ENCODE measurements at regions not wholly inside any gene's neighbourhood (a gene's known extent, or its start where the extent isn't known, plus 50 kb on each side); places are given as distances from the start of the nearest gene placed in this dataset.

- no peak overlapping the region for H3K4me3 ChIP-seq (ENCODE audit: low read depth, low read length)
- DNase-seq (ENCODE audit: low read depth), result no peak
- TF ChIP-seq CTCF (IDR thresholded peaks at IDR 0.05; ENCODE audit: insufficient read depth, low read length), result no peak
Observed at GRCh38 chr6:103178193-103178592, 1681.5 kb downstream of the HACE1 start.

- no peak for DNase-seq (ENCODE audit: low read depth)
- no peak for TF ChIP-seq CTCF (IDR thresholded peaks at IDR 0.05; ENCODE audit: insufficient read depth, low read length)
- H3K4me3 ChIP-seq (ENCODE audit: low read depth, low read length), result no peak overlapping the region
Observed at GRCh38 chr6:103177791-103178190, 1681.9 kb downstream of the HACE1 start.

- no peak for DNase-seq (ENCODE audit: low read depth)
- no peak overlapping the region for H3K4me3 ChIP-seq (ENCODE audit: low read depth, low read length)
- no peak for TF ChIP-seq CTCF (IDR thresholded peaks at IDR 0.05; ENCODE audit: insufficient read depth, low read length)
Observed at GRCh38 chr6:103175056-103175455, 1684.7 kb downstream of the HACE1 start.

GRCh38 chr6:103167345-103168071, 1692.2 kb downstream of the HACE1 start:
- TF ChIP-seq CTCF (IDR thresholded peaks at IDR 0.05; ENCODE audit: insufficient read depth, low read length), result no peak
- H3K4me3 ChIP-seq (ENCODE audit: low read depth, low read length), result no peak overlapping the region
- DNase-seq (ENCODE audit: low read depth), result no peak

GRCh38 chr6:103154779-103155572, 1704.7 kb downstream of the HACE1 start:
- no peak for TF ChIP-seq CTCF (IDR thresholded peaks at IDR 0.05; ENCODE audit: insufficient read depth, low read length)
- no peak overlapping the region for H3K4me3 ChIP-seq (ENCODE audit: low read depth, low read length)
- DNase-seq (ENCODE audit: low read depth), result no peak

GRCh38 chr6:103153016-103153415, 1706.7 kb downstream of the HACE1 start:
- DNase-seq (ENCODE audit: low read depth), result no peak
- H3K4me3 ChIP-seq (ENCODE audit: low read depth, low read length), result no peak overlapping the region
- no peak for TF ChIP-seq CTCF (IDR thresholded peaks at IDR 0.05; ENCODE audit: insufficient read depth, low read length)
